ENCODE measurements at regions not wholly inside any gene's neighbourhood (a gene's known extent, or its start where the extent isn't known, plus 50 kb on each side); places are given as distances from the start of the nearest gene placed in this dataset.

DNA sequence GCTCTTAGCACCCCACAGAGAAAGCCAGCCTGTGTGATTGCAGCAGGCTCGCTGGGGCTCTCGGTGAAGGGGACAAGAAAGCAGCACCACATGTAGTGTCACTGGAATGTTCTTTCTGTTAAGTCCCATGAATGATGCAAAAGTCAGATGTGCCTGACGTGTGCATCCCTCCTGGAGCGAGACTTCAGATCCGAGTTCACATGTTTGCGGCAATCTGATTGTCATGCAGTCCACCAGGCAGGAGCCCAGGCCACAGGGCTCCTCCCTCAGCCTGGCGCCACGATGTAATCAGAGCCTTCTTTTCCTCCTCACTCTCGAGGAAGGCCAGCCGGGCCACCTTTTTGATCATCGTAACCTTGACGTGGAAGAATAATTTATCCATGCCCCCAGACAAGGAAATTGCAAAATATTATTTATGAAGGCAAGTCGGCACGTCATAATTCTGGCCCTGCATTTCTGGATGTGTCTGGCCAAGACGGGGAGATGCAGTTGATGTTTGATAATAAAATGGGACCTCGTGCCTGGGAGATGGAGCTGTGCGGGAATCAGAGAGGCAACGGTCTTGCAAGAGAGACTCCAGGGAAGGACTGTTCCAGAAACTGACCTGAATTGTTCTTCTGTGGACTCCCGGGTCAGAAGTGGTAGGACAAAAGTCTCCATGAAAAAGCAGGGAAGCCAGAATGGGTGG is 214.6 kb downstream of the PHETA1 start:
- no peak overlapping the region for H3K4me2 ChIP-seq
- H4K20me1 ChIP-seq (ENCODE audit: insufficient read depth): no peaks in the 10 kb centered on the region
- H3K27ac ChIP-seq: no peak overlapping the region
- H3K4me1 ChIP-seq (ENCODE audit: low read depth, poor library complexity, severe bottlenecking): no peaks in the 10 kb centered on the region
- no peaks in the 10 kb centered on the region for H3K79me2 ChIP-seq (ENCODE audit: insufficient read depth, low read depth)
- TF ChIP-seq, protein P1, sequence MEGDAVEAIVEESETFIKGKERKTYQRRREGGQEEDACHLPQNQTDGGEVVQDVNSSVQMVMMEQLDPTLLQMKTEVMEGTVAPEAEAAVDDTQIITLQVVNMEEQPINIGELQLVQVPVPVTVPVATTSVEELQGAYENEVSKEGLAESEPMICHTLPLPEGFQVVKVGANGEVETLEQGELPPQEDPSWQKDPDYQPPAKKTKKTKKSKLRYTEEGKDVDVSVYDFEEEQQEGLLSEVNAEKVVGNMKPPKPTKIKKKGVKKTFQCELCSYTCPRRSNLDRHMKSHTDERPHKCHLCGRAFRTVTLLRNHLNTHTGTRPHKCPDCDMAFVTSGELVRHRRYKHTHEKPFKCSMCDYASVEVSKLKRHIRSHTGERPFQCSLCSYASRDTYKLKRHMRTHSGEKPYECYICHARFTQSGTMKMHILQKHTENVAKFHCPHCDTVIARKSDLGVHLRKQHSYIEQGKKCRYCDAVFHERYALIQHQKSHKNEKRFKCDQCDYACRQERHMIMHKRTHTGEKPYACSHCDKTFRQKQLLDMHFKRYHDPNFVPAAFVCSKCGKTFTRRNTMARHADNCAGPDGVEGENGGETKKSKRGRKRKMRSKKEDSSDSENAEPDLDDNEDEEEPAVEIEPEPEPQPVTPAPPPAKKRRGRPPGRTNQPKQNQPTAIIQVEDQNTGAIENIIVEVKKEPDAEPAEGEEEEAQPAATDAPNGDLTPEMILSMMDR (conservative IDR thresholded peaks at IDR 0.05; ENCODE audit: low read depth, low read length): no peak
- H3K36me3 ChIP-seq (ENCODE audit: insufficient read depth): no peaks in the 10 kb centered on the region
- no peak overlapping the region for H3K9ac ChIP-seq
- H3K27me3 ChIP-seq (ENCODE audit: insufficient read depth, low read depth): no peaks in the 10 kb centered on the region
- no peak overlapping the region for H2AFZ ChIP-seq (ENCODE audit: low read depth)
- H3K4me3 ChIP-seq (IDR thresholded peaks at IDR 0.05; ENCODE audit: insufficient read depth, low read depth, low read length): no peak overlapping the region

- H3K27ac ChIP-seq: no peak overlapping the region
- H3K4me1 ChIP-seq (ENCODE audit: low read depth, poor library complexity, severe bottlenecking): no peaks in the 10 kb centered on the region
- TF ChIP-seq, protein P1 (conservative IDR thresholded peaks at IDR 0.05; ENCODE audit: low read depth, low read length): no peak
- H3K79me2 ChIP-seq (ENCODE audit: insufficient read depth, low read depth): no peaks in the 10 kb centered on the region
- no peak overlapping the region for H3K9ac ChIP-seq
- no peak overlapping the region for H3K4me3 ChIP-seq (IDR thresholded peaks at IDR 0.05; ENCODE audit: insufficient read depth, low read depth, low read length)
- no peaks in the 10 kb centered on the region for H3K36me3 ChIP-seq (ENCODE audit: insufficient read depth)
- no peaks in the 10 kb centered on the region for H3K27me3 ChIP-seq (ENCODE audit: insufficient read depth, low read depth)
- H2AFZ ChIP-seq (ENCODE audit: low read depth): no peak overlapping the region
- no peaks in the 10 kb centered on the region for H4K20me1 ChIP-seq (ENCODE audit: insufficient read depth)
- H3K4me2 ChIP-seq: no peak overlapping the region
Measured at GRCh38 chr12:111152561-111152960, 216.3 kb downstream of the PHETA1 start.

DNA sequence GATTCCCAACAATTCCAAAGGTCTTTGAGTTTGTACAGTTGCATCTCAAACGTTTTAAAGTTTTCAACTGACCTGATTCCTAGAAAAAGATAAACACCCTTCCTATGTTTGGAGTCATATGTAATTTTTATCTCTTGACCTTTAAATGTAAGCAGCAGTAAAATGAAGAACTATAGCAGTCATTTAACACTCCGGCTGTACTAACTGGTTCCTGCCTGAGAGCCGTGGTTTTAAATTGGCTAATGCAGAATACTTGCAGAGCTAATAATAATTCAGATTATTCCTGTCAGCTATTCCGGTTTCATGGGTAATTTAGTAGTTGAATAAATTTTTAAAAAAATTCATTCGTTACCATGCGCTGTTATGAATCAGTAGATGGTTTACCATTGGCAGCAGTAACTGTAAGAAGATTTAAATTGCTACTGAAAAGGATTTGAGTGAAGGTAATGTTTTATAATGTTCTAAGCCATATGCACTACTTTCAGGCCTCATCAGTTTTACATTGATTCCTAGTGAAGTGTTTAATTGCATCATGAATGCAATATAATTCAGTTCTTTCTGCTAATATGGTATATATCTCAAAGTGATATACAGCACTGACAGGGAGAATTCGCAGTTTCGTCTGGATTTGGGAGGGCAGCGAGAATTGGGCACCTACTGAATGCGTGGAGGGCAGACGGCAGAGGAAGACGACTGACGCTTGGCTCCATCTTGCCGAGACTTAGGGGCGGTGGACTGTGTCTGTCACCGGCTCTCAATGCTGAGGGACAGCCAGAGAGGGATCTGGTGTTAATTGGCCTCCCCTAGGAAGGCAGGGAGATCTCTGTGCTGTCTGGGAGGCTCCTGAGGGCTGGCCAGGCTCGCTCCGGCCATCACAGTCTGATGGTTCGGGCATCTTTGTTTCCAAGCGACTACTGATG is 217.7 kb downstream of the PHETA1 start:
- Histone ChIP-seq H3K27me3 (ENCODE audit: insufficient read depth, low read depth) (no peaks in the 10 kb centered on the region), H3K27ac (no peak overlapping the region), H3K4me2 (no peak overlapping the region), H3K9ac (no peak overlapping the region), H4K20me1 (ENCODE audit: insufficient read depth) (no peaks in the 10 kb centered on the region), H3K79me2 (ENCODE audit: insufficient read depth, low read depth) (no peaks in the 10 kb centered on the region), H3K36me3 (ENCODE audit: insufficient read depth) (no peaks in the 10 kb centered on the region), H2AFZ (ENCODE audit: low read depth) (no peak overlapping the region), H3K4me3 (IDR thresholded peaks at IDR 0.05; ENCODE audit: insufficient read depth, low read depth, low read length) (no peak overlapping the region), H3K4me1 (ENCODE audit: low read depth, poor library complexity, severe bottlenecking) (no peaks in the 10 kb centered on the region)
- TF ChIP-seq, protein P1 (conservative IDR thresholded peaks at IDR 0.05; ENCODE audit: low read depth, low read length): no peak

DNA sequence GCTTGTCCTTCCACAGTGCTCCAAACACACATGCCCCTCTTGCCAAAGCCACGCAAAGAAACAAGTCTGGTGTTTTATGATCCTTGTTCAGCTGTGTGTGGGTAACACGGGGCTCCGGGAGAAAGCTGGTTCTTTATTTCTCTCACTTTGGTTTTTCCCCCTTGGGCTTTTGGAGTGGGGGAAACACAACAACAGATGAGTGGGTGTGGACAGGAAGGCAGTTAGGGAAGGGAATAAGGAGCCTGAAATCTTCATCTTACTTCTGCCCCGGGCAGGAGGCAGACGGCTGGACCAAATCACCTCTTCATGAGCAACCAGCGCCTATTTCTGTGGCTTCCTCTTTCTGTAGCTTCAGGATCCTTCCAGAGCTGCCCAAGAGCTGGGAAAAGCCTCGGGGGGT is 218.5 kb downstream of the PHETA1 start:
- no peak overlapping the region for H3K27ac ChIP-seq
- no peaks in the 10 kb centered on the region for H4K20me1 ChIP-seq (ENCODE audit: insufficient read depth)

More for the DNA sequence above, 218.5 kb downstream of the PHETA1 start:
- Histone ChIP-seq H3K4me1 (ENCODE audit: low read depth, poor library complexity, severe bottlenecking) (no peaks in the 10 kb centered on the region), H2AFZ (ENCODE audit: low read depth) (no peak overlapping the region), H3K36me3 (ENCODE audit: insufficient read depth) (no peaks in the 10 kb centered on the region), H3K27me3 (ENCODE audit: insufficient read depth, low read depth) (no peaks in the 10 kb centered on the region), H3K9ac (no peak overlapping the region), H3K4me2 (no peak overlapping the region), H3K79me2 (ENCODE audit: insufficient read depth, low read depth) (no peaks in the 10 kb centered on the region), H3K4me3 (IDR thresholded peaks at IDR 0.05; ENCODE audit: insufficient read depth, low read depth, low read length) (no peak overlapping the region)
- TF ChIP-seq, protein P1 (conservative IDR thresholded peaks at IDR 0.05; ENCODE audit: low read depth, low read length): no peak
